ENCODE measurements at regions not wholly inside any gene's neighbourhood (a gene's known extent, or its start where the extent isn't known, plus 50 kb on each side); places are given as distances from the start of the nearest gene placed in this dataset.

DNA sequence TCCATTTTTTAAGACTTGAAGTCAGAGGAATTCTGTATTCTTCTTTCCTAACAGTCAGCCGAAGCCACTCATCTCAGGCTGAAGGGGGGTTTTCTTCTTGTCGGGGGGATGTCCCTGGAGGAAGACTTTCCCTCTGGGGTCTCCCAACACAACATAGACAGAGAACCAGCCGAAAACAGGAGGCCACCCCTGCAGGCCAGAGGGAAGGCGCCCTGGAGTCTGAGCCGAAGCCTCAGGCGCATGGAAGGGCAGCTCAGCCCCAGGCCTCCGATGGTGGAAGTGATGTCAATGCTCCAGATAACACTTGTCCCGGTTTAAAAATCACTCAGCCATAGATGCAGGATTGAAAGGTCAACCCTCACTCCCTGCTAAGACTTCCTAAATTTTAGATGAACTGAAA, 1393.0 kb downstream of the TBC1D22A start:
- intact Hi-C loops (cut with DNase I; ENCODE audit: low total_unique reads): no loop called here
- DNase-seq: no peak
- no peaks in the 10 kb centered on the region for H3K9me3 ChIP-seq
- no peak overlapping the region for H3K27ac ChIP-seq
- no peak for TF ChIP-seq POLR2A (IDR thresholded peaks at IDR 0.05)
- TF ChIP-seq POLR2AphosphoS5 (IDR thresholded peaks at IDR 0.05): no peak
- TF ChIP-seq, protein P1, sequence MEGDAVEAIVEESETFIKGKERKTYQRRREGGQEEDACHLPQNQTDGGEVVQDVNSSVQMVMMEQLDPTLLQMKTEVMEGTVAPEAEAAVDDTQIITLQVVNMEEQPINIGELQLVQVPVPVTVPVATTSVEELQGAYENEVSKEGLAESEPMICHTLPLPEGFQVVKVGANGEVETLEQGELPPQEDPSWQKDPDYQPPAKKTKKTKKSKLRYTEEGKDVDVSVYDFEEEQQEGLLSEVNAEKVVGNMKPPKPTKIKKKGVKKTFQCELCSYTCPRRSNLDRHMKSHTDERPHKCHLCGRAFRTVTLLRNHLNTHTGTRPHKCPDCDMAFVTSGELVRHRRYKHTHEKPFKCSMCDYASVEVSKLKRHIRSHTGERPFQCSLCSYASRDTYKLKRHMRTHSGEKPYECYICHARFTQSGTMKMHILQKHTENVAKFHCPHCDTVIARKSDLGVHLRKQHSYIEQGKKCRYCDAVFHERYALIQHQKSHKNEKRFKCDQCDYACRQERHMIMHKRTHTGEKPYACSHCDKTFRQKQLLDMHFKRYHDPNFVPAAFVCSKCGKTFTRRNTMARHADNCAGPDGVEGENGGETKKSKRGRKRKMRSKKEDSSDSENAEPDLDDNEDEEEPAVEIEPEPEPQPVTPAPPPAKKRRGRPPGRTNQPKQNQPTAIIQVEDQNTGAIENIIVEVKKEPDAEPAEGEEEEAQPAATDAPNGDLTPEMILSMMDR (IDR thresholded peaks at IDR 0.05 in 8 of 11, conservative IDR thresholded peaks at IDR 0.05 in 3 of 11): no peak
- H3K27me3 ChIP-seq (replicated peaks in 1 of 7): peaks cover 0 to 14% (median 0%) of the 10 kb centered on the region in 7 donors
- no peaks in the 10 kb centered on the region for H3K36me3 ChIP-seq
- H3K4me3 ChIP-seq: no peak overlapping the region
- 75 to 90% (median 85%) methylated on average over 8 of the region's 8 CpGs for WGBS, 5 donors
- H3K4me1 ChIP-seq: peaks cover 0 to 8% (median 3%) of the 10 kb centered on the region in 6 donors

GRCh38 chr22:48154943-48155240, 1392.4 kb downstream of the TBC1D22A start:
- Histone ChIP-seq H3K4me3 (no peak overlapping the region), H3K4me1 (peaks cover 0 to 8% (median 3%) of the 10 kb centered on the region in 6 donors), H3K36me3 (no peaks in the 10 kb centered on the region), H3K9me3 (no peaks in the 10 kb centered on the region), H3K27me3 (replicated peaks in 1 of 7) (peaks cover 0 to 14% (median 0%) of the 10 kb centered on the region in 7 donors), H3K27ac (no peak overlapping the region)
- DNase-seq: no peak
- 80 to 88% (median 85%) methylated on average over 3 to 8 of the region's 8 CpGs for WGBS, 5 donors
- intact Hi-C loops (cut with DNase I; ENCODE audit: low total_unique reads): no loop called here
- no peak for TF ChIP-seq POLR2A (IDR thresholded peaks at IDR 0.05)
- TF ChIP-seq, protein P1 (IDR thresholded peaks at IDR 0.05 in 8 of 11, conservative IDR thresholded peaks at IDR 0.05 in 3 of 11): no peak
- no peak for TF ChIP-seq POLR2AphosphoS5 (IDR thresholded peaks at IDR 0.05)

GRCh38 chr22:48154169-48154942, 1391.9 kb downstream of the TBC1D22A start:
- no peak for DNase-seq
- H3K27me3 ChIP-seq (replicated peaks in 1 of 7): peaks cover 0 to 14% (median 0%) of the 10 kb centered on the region in 7 donors

GRCh38 chr22:48153726-48154125, 1391.3 kb downstream of the TBC1D22A start:
- H3K27me3 ChIP-seq (replicated peaks in 1 of 7): peaks cover 0 to 14% (median 0%) of the 10 kb centered on the region in 7 donors
- H3K4me1 ChIP-seq: peaks cover 0 to 8% (median 3%) of the 10 kb centered on the region in 6 donors
- no peaks in the 10 kb centered on the region for H3K36me3 ChIP-seq
- H3K27ac ChIP-seq: no peak overlapping the region
- H3K4me3 ChIP-seq: no peak overlapping the region
- intact Hi-C loops (cut with DNase I; ENCODE audit: low total_unique reads): no loop called here
- DNase-seq: no peak
- WGBS, 5 donors: 86 to 93% (median 89%) methylated on average over 7 to 10 of the region's 10 CpGs
- peaks cover 0 to 3% (median 0%) of the 10 kb centered on the region in 8 donors for H3K9me3 ChIP-seq
- no peak for TF ChIP-seq POLR2A (IDR thresholded peaks at IDR 0.05)
- no peak for TF ChIP-seq POLR2AphosphoS5 (IDR thresholded peaks at IDR 0.05)
- TF ChIP-seq, protein P1 (IDR thresholded peaks at IDR 0.05 in 8 of 11, conservative IDR thresholded peaks at IDR 0.05 in 3 of 11): no peak

More at GRCh38 chr22:48154169-48154942, 1391.9 kb downstream of the TBC1D22A start:
- no peaks in the 10 kb centered on the region for H3K36me3 ChIP-seq
- 79 to 86% (median 84%) methylated on average over 17 to 18 of the region's 18 CpGs for WGBS, 5 donors
- intact Hi-C loops (cut with DNase I; ENCODE audit: low total_unique reads): no loop called here
- H3K4me1 ChIP-seq: peaks cover 0 to 8% (median 3%) of the 10 kb centered on the region in 6 donors
- no peak overlapping the region for H3K4me3 ChIP-seq
- H3K27ac ChIP-seq: no peak overlapping the region
- TF ChIP-seq, protein P1 (IDR thresholded peaks at IDR 0.05 in 8 of 11, conservative IDR thresholded peaks at IDR 0.05 in 3 of 11): no peak
- TF ChIP-seq POLR2AphosphoS5 (IDR thresholded peaks at IDR 0.05) (no peak), POLR2A (IDR thresholded peaks at IDR 0.05) (no peak)
- no peaks in the 10 kb centered on the region for H3K9me3 ChIP-seq

All from spleen (tissue), 11 donors.